ENCODE measurements at regions not wholly inside any gene's neighbourhood (a gene's known extent, or its start where the extent isn't known, plus 50 kb on each side); places are given as distances from the start of the nearest gene placed in this dataset.

- Histone ChIP-seq H3K27ac (no peak overlapping the region), H3K27me3 (no peaks in the 10 kb centered on the region), H3K9me3 (no peaks in the 10 kb centered on the region), H3K4me1 (no peaks in the 10 kb centered on the region), H3K36me3 (no peaks in the 10 kb centered on the region), H3K4me3 (no peak overlapping the region)
- FAIRE-seq (no peak), DNase-seq (no peak), ATAC-seq (no peak)
- 56 to 75% methylated on average over 6 of the region's 6 CpGs for WGBS, 2 donors
- no peak for TF ChIP-seq CTCF (IDR thresholded peaks at IDR 0.05)
- intact Hi-C loops (cut with DNase I), result no loop called here
Measured at GRCh38 chr5:163773226-163773625, 267.8 kb downstream of the MAT2B start.

DNA sequence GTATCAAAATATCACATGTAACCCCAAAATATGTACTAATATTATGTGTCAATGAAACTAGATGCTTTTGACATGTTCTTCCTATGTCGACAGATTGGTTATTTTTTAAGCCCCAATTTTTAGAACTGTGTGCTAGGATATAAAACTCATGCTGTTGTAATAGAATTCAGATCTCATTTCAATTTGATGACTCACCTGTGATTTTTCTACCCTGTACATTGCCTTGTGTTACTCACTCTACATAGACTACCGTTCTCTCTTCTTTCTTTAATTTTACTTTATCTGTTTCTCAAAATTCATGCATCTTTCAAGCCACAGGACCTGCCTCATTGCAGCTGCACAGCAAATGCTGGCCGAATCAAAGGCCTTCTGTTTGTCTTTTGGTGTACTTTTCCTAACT, 284.5 kb downstream of the MAT2B start:
- no peak overlapping the region for H3K27ac ChIP-seq
- H3K27me3 ChIP-seq, result no peaks in the 10 kb centered on the region
- H3K9me3 ChIP-seq, result no peaks in the 10 kb centered on the region
- H3K4me1 ChIP-seq, result no peaks in the 10 kb centered on the region
- H3K36me3 ChIP-seq, result no peaks in the 10 kb centered on the region
- 13 to 22% methylated on average over 3 of the region's 3 CpGs for WGBS, 2 donors
- no peak for FAIRE-seq
- ATAC-seq, result no peak
- TF ChIP-seq CTCF (IDR thresholded peaks at IDR 0.05), result no peak
- H3K4me3 ChIP-seq, result no peak overlapping the region
- intact Hi-C loops (cut with DNase I), result no loop called here
- no peak for DNase-seq

- Histone ChIP-seq H3K9me3 (no peaks in the 10 kb centered on the region), H3K27me3 (no peaks in the 10 kb centered on the region), H3K4me3 (no peak overlapping the region), H3K27ac (no peak overlapping the region), H3K36me3 (no peaks in the 10 kb centered on the region), H3K4me1 (no peaks in the 10 kb centered on the region)
- WGBS, 2 donors, result 43 to 58% methylated on average over 2 of the region's 2 CpGs
- TF ChIP-seq CTCF (IDR thresholded peaks at IDR 0.05), result no peak
- FAIRE-seq, result no peak
- no peak for ATAC-seq
- DNase-seq, result no peak
- intact Hi-C loops (cut with DNase I), result no loop called here
Measured at GRCh38 chr5:163790497-163790896, 285.1 kb downstream of the MAT2B start.

GRCh38 chr5:163794993-163795392, 289.6 kb downstream of the MAT2B start:
- FAIRE-seq, result no peak

GRCh38 chr5:163807781-163808180, 302.4 kb downstream of the MAT2B start:
- H3K9me3 ChIP-seq, result no peaks in the 10 kb centered on the region
- no peak for ATAC-seq
- H3K27ac ChIP-seq, result no peak overlapping the region
- intact Hi-C loops (cut with DNase I), result no loop called here
- no peaks in the 10 kb centered on the region for H3K36me3 ChIP-seq
- WGBS, 2 donors, result 45 to 63% methylated on average over 2 of the region's 2 CpGs
- DNase-seq, result no peak
- H3K4me1 ChIP-seq, result no peaks in the 10 kb centered on the region
- TF ChIP-seq CTCF (IDR thresholded peaks at IDR 0.05), result no peak
- no peak overlapping the region for H3K4me3 ChIP-seq
- H3K27me3 ChIP-seq, result no peaks in the 10 kb centered on the region
- FAIRE-seq, result no peak

More at GRCh38 chr5:163794993-163795392, 289.6 kb downstream of the MAT2B start:
- DNase-seq (no peak), ATAC-seq (no peak)
- intact Hi-C loops (cut with DNase I), result no loop called here
- Histone ChIP-seq H3K27ac (no peak overlapping the region), H3K4me1 (no peaks in the 10 kb centered on the region), H3K9me3 (no peaks in the 10 kb centered on the region), H3K36me3 (no peaks in the 10 kb centered on the region), H3K27me3 (no peaks in the 10 kb centered on the region), H3K4me3 (no peak overlapping the region)
- no peak for TF ChIP-seq CTCF (IDR thresholded peaks at IDR 0.05)
- WGBS, 2 donors, result 67 to 84% methylated on average over 2 of the region's 2 CpGs

Data from pancreas (tissue), 10 donors.